ENCODE measurements at regions not wholly inside any gene's neighbourhood (a gene's known extent, or its start where the extent isn't known, plus 50 kb on each side); places are given as distances from the start of the nearest gene placed in this dataset.

DNA sequence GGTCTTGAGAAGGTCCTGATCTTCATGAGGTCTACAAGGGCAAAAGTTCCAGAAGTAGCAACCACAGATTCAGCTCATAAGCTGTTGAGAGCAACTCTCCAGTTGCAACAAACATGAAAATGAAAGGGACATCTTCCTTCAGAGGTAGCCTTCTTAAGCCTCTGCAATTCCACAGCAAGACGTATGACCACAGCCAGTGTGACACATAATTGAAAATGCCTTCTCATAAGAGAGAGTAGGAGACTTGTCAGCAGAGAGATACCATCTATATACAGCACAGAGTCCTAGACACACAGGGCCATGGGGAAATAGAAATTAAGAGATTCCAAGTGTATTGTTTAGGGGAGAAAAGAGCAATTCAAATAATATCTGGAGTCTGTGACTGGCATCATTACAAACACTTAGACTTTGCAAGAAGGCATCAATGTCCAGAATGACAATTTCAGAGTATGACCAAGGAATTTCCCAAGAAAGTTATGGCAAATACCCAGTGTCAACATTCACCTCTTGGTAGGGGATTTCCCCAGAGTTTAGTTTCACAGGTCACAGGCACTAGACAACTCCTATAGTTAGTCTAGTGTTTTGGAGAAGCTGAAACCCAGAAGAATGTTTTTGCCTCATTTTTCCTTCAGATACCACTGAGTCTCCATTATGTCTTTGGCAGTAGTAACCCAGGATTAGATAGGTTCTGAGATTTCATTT lies 340.3 kb downstream of the ZNF674 start:
- WGBS (ENCODE audit: low lambda C conversion rate), result no CpG with 5 or more reads among the region's 1 CpG
- no peak overlapping the region for H3K9ac ChIP-seq (ENCODE audit: insufficient read depth, low read depth, low read length)
- BruUV-seq (replicated peaks), result no TSS peak
- no peak overlapping the region for H3K27ac ChIP-seq (ENCODE audit: extremely low read length, insufficient read depth, low read length)
- FAIRE-seq, result no peak
- no peak for DNase-seq (ENCODE audit: low spot score)
- ChIA-PET CTCF (ENCODE audit: low intra/inter-chr PET ratio, low total read pairs) (no interaction called here), POLR2A (no interaction called here)
- ATAC-seq, result no peak
- intact Hi-C loops (cut with micrococcal nuclease; ENCODE audit: unreplicated experiment) (no loop called here), in situ Hi-C loops (cut with HindIII; ENCODE audit: extremely low pct_ligation_motif_present, low pct_unique_long_range_greater_than_20kb) (no loop called here)
- no peak overlapping the region for H2AFZ ChIP-seq (ENCODE audit: low read length)
- H3K27me3 ChIP-seq (ENCODE audit: control insufficient read depth in 1 of 2, insufficient read depth in 2 of 2, low read length in 2 of 2), result no peaks in the 10 kb centered on the region
- H3K4me3 ChIP-seq (replicated peaks in 1 of 3; ENCODE audit: insufficient read depth in 1 of 3, low read depth in 2 of 3, low read length in 3 of 3), result no peak overlapping the region
- H4K20me1 ChIP-seq (ENCODE audit: insufficient read depth, low read length), result no peaks in the 10 kb centered on the region
- H3K36me3 ChIP-seq (replicated peaks in 1 of 2; ENCODE audit: control insufficient read depth in 1 of 2, insufficient read depth in 2 of 2, low read length in 2 of 2), result no peaks in the 10 kb centered on the region
- H3K79me2 ChIP-seq (ENCODE audit: insufficient read depth, low read length), result no peaks in the 10 kb centered on the region
- H3K9me3 ChIP-seq (ENCODE audit: low read length), result no peaks in the 10 kb centered on the region
- H3K4me2 ChIP-seq (ENCODE audit: low read depth, low read length), result no peak overlapping the region
- no peaks in the 10 kb centered on the region for H3K4me1 ChIP-seq (ENCODE audit: insufficient read depth, low read length)
- no peak for TF ChIP-seq ZNF709 (CRISPR knock-in tag; IDR thresholded peaks at IDR 0.05)
- no peak for TF ChIP-seq RCOR2 (CRISPR knock-in tag; IDR thresholded peaks at IDR 0.05)
- TF ChIP-seq, protein P1, sequence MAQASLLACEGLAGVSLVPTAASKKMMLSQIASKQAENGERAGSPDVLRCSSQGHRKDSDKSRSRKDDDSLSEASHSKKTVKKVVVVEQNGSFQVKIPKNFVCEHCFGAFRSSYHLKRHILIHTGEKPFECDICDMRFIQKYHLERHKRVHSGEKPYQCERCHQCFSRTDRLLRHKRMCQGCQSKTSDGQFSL (CRISPR knock-in tag; IDR thresholded peaks at IDR 0.05), result no peak
- TF ChIP-seq KDM2A (CRISPR knock-in tag; IDR thresholded peaks at IDR 0.05; ENCODE audit: borderline replicate concordance, low read depth), result no peak
- TF ChIP-seq, protein P2, sequence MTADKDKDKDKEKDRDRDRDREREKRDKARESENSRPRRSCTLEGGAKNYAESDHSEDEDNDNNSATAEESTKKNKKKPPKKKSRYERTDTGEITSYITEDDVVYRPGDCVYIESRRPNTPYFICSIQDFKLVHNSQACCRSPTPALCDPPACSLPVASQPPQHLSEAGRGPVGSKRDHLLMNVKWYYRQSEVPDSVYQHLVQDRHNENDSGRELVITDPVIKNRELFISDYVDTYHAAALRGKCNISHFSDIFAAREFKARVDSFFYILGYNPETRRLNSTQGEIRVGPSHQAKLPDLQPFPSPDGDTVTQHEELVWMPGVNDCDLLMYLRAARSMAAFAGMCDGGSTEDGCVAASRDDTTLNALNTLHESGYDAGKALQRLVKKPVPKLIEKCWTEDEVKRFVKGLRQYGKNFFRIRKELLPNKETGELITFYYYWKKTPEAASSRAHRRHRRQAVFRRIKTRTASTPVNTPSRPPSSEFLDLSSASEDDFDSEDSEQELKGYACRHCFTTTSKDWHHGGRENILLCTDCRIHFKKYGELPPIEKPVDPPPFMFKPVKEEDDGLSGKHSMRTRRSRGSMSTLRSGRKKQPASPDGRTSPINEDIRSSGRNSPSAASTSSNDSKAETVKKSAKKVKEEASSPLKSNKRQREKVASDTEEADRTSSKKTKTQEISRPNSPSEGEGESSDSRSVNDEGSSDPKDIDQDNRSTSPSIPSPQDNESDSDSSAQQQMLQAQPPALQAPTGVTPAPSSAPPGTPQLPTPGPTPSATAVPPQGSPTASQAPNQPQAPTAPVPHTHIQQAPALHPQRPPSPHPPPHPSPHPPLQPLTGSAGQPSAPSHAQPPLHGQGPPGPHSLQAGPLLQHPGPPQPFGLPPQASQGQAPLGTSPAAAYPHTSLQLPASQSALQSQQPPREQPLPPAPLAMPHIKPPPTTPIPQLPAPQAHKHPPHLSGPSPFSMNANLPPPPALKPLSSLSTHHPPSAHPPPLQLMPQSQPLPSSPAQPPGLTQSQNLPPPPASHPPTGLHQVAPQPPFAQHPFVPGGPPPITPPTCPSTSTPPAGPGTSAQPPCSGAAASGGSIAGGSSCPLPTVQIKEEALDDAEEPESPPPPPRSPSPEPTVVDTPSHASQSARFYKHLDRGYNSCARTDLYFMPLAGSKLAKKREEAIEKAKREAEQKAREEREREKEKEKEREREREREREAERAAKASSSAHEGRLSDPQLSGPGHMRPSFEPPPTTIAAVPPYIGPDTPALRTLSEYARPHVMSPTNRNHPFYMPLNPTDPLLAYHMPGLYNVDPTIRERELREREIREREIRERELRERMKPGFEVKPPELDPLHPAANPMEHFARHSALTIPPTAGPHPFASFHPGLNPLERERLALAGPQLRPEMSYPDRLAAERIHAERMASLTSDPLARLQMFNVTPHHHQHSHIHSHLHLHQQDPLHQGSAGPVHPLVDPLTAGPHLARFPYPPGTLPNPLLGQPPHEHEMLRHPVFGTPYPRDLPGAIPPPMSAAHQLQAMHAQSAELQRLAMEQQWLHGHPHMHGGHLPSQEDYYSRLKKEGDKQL (CRISPR knock-in tag; IDR thresholded peaks at IDR 0.05; ENCODE audit: low read depth), result no peak
- TF ChIP-seq FOXC1 (CRISPR knock-in tag; IDR thresholded peaks at IDR 0.05; ENCODE audit: borderline replicate concordance), result no peak
- TF ChIP-seq, protein P3, sequence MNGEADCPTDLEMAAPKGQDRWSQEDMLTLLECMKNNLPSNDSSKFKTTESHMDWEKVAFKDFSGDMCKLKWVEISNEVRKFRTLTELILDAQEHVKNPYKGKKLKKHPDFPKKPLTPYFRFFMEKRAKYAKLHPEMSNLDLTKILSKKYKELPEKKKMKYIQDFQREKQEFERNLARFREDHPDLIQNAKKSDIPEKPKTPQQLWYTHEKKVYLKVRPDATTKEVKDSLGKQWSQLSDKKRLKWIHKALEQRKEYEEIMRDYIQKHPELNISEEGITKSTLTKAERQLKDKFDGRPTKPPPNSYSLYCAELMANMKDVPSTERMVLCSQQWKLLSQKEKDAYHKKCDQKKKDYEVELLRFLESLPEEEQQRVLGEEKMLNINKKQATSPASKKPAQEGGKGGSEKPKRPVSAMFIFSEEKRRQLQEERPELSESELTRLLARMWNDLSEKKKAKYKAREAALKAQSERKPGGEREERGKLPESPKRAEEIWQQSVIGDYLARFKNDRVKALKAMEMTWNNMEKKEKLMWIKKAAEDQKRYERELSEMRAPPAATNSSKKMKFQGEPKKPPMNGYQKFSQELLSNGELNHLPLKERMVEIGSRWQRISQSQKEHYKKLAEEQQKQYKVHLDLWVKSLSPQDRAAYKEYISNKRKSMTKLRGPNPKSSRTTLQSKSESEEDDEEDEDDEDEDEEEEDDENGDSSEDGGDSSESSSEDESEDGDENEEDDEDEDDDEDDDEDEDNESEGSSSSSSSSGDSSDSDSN (CRISPR knock-in tag; IDR thresholded peaks at IDR 0.05), result no peak
- no peak for TF ChIP-seq ZNF569 (CRISPR knock-in tag; IDR thresholded peaks at IDR 0.05; ENCODE audit: borderline replicate concordance)
- no peak for TF ChIP-seq NFYC (CRISPR knock-in tag; IDR thresholded peaks at IDR 0.05)
- TF ChIP-seq, protein P4, sequence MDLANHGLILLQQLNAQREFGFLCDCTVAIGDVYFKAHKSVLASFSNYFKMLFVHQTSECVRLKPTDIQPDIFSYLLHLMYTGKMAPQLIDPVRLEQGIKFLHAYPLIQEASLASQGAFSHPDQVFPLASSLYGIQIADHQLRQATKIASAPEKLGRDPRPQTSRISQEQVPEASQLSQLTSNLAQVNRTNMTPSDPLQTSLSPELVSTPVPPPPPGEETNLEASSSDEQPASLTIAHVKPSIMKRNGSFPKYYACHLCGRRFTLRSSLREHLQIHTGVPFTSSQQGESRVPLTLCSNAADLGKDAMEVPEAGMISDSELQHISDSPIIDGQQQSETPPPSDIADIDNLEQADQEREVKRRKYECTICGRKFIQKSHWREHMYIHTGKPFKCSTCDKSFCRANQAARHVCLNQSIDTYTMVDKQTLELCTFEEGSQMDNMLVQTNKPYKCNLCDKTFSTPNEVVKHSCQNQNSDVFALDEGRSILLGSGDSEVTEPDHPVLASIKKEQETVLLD (CRISPR knock-in tag; IDR thresholded peaks at IDR 0.05; ENCODE audit: low read depth), result no peak
- TF ChIP-seq ZNF446 (CRISPR knock-in tag; IDR thresholded peaks at IDR 0.05), result no peak
- no peak for TF ChIP-seq AKAP8 (CRISPR knock-in tag; IDR thresholded peaks at IDR 0.05)
- TF ChIP-seq ZNF589 (CRISPR knock-in tag; conservative IDR thresholded peaks at IDR 0.05), result no peak
